DND-41 (cell line): ENCODE measurements at regions not wholly inside any gene's neighbourhood (a gene's known extent, or its start where the extent isn't known, plus 50 kb on each side); places are given as distances from the start of the nearest gene placed in this dataset.

Experiments used
- CTCF ChIP-seq: IDR thresholded peaks from 2 replicates; pipeline ENCODE4 v1.5.1; 2012; ENCODE audit warnings: borderline replicate concordance, low read length, moderate library complexity, mild to moderate bottlenecking; ENCODE audit not compliant: poor library complexity, severe bottlenecking; ENCODE audit errors: extremely low read depth
- EZH2 ChIP-seq: IDR thresholded peaks from 3 replicates; pipeline ENCODE4 v1.6.1; 2012; ENCODE audit warnings: borderline replicate concordance, low read depth, mild to moderate bottlenecking, moderate library complexity, low read length, inconsistent platforms; ENCODE audit not compliant: severe bottlenecking

DNA sequence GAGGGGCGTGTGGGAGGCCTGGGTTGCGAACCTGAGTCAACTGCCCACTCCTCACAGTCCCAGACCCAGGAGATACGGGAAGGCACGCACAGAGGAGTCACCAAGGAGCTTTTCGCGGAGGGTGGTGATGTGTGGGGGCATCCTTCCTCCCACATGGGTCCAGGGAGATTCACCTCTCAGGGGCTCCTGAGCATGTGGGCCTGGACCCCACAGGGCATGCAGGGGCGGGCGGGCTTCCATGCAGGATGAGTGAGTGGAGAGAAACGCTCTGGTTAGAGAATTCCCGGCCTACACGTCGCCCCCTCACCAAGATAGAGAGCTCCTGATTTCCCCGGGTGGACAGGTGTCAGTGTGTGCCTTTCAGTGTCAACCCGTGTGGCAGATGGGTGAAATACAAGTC is 641.7 kb upstream of the FZD8 start:
- TF ChIP-seq CTCF (no peak), EZH2 (no peak)
